ENCODE measurements at regions not wholly inside any gene's neighbourhood (a gene's known extent, or its start where the extent isn't known, plus 50 kb on each side); places are given as distances from the start of the nearest gene placed in this dataset.
"Not testable (repeated sequence)": the region's sequence is repeated elsewhere in the genome, so short reads cannot be mapped to it uniquely, and the experiment has no call there.

- DNase-seq (ENCODE audit: low spot score) = no peak
These were observed 303.0 kb upstream of the STAC start for GRCh38 chr3:36077320-36077719.

DNA sequence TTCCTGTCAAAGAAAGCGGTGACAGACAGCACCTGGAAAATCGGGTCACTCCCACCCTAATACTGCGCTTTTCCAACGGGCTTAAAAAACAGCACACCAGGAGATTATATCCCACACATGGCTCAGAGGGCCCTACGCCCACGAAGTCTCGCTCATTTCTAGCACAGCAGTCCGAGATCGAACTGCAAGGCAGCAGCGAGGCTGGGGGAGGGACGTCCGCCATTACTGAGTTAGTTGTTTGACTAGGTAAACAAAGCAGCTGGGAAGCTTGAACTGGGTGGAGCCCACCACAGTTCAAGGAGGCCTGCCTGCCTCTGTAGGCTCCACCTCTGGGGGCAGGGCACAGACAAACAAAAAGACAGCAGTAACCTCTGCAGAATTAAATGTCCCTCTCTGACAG lies 297.3 kb upstream of the STAC start:
- DNase-seq (ENCODE audit: low spot score) = not testable (repeated sequence)

DNA sequence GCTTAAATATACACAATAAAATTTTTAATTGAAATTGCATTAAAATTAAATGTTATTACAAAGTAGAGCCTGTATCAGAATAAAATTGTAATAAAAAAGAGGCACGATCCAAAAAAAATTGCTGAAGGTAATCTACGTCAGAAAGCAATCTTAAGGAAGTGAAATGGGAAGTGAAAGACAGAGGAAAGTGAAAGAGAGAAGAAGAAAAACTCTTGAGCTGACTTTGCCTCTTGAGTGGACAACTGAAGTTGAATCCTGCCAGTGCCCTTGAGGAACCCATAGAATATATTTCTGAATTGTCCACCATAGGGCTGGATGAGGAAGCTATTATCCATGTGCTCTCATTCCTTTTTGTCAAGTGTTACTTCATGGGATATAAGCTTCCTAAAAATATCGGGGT lies 285.1 kb upstream of the STAC start:
- DNase-seq (ENCODE audit: low spot score) = no peak

DNA sequence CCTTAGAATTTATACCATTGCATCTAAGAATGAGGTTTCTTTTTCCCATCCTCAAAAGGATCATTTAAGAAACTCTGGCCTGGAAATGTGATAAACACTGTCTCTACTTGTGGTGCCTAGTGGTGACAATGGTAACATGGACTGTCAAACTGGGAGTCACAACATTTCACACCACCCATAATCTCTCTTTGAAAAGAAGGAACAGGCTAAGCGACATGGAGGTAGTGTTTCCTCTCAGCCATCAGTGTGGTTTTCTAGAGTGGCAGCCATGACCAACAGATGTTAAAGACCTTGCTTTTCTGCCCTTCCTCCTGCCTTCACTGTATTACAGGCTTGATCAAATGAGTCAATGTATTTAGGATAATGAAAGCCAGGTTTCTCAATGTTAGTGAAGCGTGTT lies 283.1 kb upstream of the STAC start:
- DNase-seq (ENCODE audit: low spot score) = no peak

DNA sequence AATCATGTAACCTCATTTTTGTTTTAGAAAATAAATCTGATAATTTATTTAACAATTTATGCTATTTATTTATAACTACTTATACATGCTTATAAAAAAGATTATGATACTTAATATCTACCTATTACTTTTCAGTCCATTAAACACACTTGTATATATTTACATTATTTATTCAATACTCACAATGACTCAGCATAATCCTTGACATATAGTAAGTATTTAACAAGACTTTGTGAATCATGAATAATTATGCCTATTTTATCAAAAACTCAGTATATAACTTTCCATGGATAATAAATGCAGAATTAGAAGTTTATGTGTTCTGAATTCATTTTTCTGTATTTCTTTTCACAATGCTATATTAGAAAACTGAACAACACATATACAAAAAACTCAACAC lies 266.0 kb upstream of the STAC start:
- no peak for DNase-seq (ENCODE audit: low spot score)

GRCh38 chr3:36124118-36124796 lies 256.0 kb upstream of the STAC start:
- DNase-seq (ENCODE audit: low spot score) = peak; percentile 63

- DNase-seq (ENCODE audit: low spot score) = no peak
These were observed 248.1 kb upstream of the STAC start for GRCh38 chr3:36132214-36132613.

DNA sequence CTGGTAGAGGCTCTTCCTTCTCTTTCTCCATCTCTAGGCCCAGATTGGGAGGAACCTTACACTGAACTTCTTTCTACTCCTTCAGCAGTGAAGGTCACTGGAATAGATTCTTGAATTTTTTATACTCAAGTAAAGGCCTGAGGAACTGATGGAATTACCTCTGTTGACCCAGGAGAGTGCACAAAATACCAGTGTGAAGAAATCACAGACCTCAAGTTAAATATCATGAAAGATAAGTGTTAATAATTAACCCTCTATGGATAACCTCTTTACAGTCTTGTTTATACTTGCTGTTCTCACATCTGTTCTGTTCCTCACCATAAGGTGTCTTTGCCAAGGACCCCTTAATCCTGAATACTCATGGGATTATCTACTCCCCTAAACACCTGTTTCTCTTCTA lies 244.4 kb upstream of the STAC start:
- no peak for DNase-seq (ENCODE audit: low spot score)

- DNase-seq (ENCODE audit: low spot score) = no peak
These were observed 237.6 kb upstream of the STAC start for GRCh38 chr3:36142746-36143145.

DNA sequence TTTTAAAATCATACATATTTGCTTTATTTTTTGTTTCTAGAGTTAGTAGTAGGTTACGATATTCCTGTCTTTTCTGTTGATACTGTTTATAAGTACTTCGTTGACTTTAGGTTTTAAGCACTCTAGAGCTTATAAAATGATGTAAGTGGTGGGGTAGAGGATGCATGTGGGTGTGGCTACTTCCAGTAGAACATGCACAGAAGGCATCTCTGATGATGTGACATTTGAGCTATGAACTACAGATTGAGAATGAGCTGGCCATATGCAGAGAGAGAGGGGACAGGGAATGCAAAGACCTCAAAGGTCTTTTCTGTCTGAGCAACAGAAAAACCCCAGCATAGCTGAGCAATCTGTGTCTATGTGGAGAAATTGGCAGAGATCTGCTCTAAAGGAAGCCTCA lies 233.9 kb upstream of the STAC start:
- no peak for DNase-seq (ENCODE audit: low spot score)

GRCh38 chr3:36147934-36148558 lies 232.3 kb upstream of the STAC start:
- DNase-seq (ENCODE audit: low spot score) = no peak

DNA sequence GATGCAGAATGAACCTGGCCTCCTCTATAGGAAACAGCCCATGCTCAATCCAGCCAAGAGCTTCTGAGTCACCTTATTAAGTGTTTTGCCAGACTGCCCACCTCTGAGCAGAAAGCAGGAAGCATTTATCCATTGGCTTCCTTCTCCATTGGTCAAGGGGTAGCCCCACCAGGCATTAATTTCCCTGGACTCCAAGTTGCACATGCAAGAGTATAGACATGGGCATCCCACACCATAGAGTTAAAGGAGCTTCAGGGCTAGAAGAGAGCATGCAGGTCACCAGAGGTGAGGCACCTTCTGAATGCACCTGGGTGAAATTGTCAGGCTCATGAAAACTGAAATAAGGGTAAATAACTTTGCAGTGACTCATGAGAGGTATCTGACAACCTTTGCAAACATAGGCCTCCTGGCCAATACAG lies 230.8 kb upstream of the STAC start:
- no peak for DNase-seq (ENCODE audit: low spot score)

- DNase-seq (ENCODE audit: low spot score) = no peak
These were observed 224.8 kb upstream of the STAC start for GRCh38 chr3:36155515-36155914.

GRCh38 chr3:36164400-36164799 lies 215.9 kb upstream of the STAC start:
- DNase-seq (ENCODE audit: low spot score) = no peak

DNA sequence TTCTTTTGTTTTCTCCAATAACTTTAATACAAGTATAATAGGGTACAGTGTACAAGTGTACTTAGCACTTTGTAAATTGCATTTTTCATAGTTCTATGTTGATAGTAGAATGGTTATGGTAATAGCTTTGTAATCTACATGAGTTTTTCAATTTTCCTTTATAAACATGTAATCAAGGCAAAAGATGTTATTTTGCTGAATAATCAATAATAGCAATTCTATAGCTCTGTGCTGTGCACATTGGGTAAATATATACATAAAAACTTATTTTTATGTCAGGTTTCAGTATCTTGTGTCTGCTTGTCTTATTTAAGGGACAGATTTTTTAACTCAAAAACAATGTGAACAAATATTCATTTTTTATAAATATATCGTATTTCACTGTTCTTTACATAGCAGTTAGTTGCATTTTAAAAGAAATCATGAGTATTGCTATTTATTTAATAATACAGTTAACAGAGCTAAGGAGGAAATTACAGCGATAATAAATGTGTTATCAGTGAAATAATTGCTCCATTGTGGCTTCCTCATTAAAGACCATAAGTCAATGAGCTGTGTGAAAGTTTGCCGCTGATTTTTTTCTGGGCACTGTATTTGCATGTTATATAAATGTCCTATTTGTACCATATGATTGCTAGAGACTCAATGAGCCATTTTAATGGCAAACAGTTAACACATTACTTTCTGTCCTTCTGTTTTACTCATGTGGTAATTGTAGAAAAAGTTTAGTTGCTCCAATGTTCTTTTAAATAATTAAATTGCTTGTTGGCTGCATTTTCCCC lies 214.6 kb upstream of the STAC start:
- DNase-seq (ENCODE audit: low spot score) = no peak

DNA sequence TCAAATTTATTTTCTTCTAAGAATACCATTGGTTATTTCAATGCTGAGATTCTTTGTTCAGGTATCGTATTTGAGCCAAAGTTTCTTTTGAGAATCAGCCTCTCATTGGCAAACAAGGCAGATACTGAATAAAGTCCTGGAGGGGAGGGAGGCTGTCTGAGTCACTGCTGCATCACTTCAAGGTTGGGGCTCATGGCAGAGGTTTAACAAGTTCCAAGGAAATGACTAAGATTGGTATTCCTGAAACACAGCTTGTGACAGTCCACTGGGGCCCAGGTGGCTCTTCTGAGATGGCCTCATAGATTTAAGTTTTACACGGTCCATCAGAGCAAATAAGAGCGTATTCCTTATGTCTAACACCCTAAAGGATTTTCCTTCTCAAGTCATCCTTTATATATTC lies 213.8 kb upstream of the STAC start:
- DNase-seq (ENCODE audit: low spot score) = no peak

DNA sequence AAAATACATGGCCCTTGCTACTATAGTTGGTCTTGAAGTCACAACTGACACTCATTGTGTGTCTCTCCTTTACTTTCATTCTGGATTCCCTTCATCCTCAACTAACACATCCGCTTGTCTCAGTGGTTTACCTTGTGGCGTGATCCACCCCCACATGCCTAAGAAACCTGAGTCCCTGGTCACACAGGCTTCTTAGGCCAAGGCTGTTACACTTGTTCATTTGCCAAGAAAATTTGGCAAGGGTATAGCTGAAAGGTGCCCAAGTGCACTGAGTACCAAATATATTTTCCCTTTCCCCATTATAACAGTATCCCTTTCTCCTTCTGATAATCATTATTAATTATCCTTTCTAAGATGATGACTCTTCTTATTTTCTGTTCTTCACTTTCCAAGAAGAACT lies 207.6 kb upstream of the STAC start:
- DNase-seq (ENCODE audit: low spot score) = no peak

- no peak for DNase-seq (ENCODE audit: low spot score)
These were observed 205.0 kb upstream of the STAC start for GRCh38 chr3:36175113-36175812.

DNA sequence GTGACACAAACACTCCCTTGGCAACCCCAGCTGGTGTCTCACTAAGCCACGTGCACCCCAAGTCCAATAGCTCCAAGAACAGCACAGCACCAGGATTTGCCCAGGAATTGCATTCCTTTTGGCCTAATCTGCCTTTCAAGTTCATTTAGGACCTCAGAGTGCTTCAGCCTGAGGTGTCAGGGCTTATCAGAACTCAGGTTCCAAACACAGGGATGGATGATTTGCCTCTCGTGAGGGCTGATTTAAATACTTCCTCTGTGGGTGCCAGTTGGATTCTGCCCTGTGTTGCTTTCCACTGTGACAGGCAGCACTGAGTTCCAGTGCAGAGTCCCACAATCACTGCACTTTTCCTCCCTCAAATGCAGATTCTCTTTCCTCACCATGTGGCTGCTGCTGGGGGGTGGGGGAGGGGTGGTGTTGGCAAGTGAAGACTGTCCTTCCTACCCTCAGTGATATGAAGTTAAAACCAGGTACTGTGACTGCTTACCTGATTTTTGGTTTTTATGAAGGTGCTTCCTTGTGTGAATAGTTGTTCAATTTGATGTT lies 204.3 kb upstream of the STAC start:
- no peak for DNase-seq (ENCODE audit: low spot score)

DNA sequence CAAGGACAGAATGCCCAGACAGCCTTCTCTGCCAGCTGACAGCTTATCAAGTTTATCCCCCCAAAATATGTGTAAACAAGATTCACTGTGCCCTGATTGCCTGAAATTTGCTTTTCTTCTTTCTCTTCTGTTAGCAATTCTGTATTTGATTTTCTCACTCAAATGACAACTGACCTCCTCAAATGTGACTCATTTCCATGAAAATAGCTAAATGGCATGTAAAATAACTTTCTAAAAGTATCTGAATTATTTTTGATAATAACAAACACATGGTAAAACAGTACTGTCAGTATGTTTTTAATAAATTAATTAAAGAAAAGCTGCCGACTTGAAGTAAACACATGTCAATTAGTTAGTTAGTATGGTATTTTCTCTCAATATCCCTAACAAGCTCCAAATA lies 202.3 kb upstream of the STAC start:
- no peak for DNase-seq (ENCODE audit: low spot score)

DNA sequence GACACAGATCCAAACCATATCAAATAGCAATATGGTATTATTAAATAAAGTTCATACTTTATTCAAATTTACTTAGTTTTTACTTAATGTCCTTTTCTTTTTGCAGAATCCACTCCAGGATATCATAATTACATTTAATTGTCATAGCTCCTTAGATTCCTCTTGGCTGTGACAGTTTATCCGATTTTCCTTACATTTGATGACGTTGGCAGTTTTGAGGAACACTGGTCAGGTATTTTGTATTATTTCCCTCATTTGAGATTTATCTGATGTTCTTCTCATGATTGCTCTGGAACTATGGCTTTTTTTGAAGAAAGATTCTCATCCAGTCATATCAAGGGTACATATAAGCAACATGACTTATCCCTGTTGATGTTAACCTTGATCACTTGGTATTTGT lies 198.3 kb upstream of the STAC start:
- DNase-seq (ENCODE audit: low spot score) = no peak

GRCh38 chr3:36187197-36187596 lies 193.1 kb upstream of the STAC start:
- not testable (repeated sequence) for DNase-seq (ENCODE audit: low spot score)

Data from ecto neural progenitor cell (in vitro differentiated cells).